Activated CD4-positive, alpha-beta T cell treated with anti-CD3 and anti-CD28 coated beads, Interleukin-2, amount 50 U/mL, for 4 hours (primary cell): ENCODE measurements at regions not wholly inside any gene's neighbourhood (a gene's known extent, or its start where the extent isn't known, plus 50 kb on each side); places are given as distances from the start of the nearest gene placed in this dataset.

Experiments used
- DNase-seq, 2 experiments: peaks; one replicate each; pipeline ENCODE4 v3.0.0-alpha.2; 2020

GRCh38 chr4:11801466-11802446 lies 373.1 kb upstream of the HS3ST1 start:
- no peak for DNase-seq

GRCh38 chr4:11799196-11799595 lies 370.5 kb upstream of the HS3ST1 start:
- DNase-seq, result no peak

GRCh38 chr4:11791797-11792196 lies 363.1 kb upstream of the HS3ST1 start:
- DNase-seq, result no peak

DNA sequence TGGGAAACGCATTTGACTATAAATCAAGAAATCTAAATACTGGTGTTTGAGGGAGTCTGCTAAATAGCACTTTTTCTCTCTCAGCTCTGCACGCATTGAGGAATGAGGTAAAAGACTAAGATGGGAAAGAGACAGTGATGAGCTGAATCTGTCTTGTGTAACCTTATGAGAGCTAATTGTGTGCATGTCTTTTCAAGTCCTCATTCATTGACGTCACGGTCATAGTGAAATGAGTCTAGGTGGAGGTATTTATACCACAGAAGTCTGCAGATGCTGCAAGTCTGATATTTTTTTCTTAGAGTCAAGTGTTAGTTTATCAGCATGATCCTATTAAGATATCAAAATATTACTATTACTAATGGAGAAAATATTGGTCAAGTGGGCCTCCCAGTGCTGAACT lies 361.5 kb upstream of the HS3ST1 start:
- DNase-seq, result no peak

DNA sequence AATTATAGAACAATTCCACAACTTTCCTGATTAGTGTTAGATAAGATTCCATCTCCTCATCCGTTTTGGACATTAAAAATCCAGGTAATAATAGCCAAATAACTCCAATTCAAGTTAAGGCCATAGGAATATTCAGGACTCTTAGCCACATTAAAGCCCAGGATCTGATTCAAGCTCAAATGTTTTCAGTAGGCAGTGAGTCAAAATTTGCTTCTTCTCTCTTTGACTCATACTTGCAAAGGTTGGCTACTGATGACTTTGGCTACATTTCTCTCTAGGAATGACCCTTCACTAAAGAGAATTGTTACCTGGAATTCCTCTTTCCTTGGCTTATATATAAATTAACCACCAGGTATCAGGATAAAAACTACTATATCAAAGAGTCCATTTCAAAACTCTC lies 354.9 kb upstream of the HS3ST1 start:
- DNase-seq, result no peak

DNA sequence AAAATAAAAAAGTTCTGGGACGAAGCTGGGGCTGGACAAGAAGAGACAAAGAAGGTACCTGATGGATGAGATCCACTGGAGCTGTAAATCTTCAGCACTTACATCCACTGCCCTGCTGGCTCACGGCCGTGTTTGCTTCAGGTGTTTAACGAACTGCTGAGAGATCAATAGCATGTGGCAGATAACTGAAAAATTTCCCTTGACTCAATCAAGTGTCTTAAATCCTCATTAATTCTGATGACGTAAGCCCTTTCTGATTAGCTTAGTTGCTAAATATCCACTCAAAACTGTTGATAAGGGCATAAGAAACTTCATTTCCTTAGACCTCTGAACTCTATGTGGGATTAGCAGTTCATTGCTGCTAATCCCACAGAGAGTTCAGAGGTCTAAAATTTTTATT lies 354.2 kb upstream of the HS3ST1 start:
- DNase-seq, result no peak

DNA sequence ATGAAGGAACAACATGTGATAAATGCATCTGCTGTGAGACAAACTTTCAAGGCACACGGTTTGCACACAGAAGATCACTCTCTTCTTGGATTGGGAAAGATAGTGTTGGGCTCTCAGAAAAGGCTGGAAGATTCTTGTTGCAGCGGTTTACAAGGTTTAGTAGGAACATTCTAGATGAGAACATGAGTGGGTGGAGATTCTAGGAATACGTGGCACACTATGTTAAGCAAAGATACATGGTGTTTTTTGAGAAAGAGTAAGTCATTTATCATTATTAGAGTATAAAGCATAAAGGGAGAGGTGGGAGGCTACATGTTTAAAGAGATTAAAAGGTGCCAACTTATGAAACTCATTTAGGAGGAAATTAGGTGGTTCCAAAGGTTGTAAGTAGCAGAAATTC lies 348.8 kb upstream of the HS3ST1 start:
- no peak for DNase-seq

- DNase-seq, result no peak
These were observed 345.7 kb upstream of the HS3ST1 start for GRCh38 chr4:11774346-11774745.

DNA sequence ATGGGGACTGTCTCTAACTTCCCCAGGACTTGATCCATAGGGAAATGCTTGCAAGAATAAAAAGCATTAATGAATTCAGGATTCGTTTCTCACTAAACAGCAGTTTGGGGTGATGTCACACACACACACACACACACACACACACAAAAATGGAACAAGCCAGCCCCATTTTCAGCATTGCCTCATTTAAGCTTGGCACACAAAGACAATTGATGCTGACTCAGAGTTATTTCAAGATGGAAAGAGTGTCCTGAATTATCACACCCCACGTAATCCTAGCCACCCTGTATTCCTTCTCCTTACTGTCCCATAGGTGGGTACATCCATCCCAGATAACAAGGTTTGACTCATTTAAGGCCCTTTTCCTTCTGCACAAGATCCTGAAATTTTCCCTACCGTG lies 345.1 kb upstream of the HS3ST1 start:
- no peak for DNase-seq

GRCh38 chr4:11769434-11769833 lies 340.7 kb upstream of the HS3ST1 start:
- no peak for DNase-seq

GRCh38 chr4:11768251-11768972 lies 339.7 kb upstream of the HS3ST1 start:
- DNase-seq, result no peak

DNA sequence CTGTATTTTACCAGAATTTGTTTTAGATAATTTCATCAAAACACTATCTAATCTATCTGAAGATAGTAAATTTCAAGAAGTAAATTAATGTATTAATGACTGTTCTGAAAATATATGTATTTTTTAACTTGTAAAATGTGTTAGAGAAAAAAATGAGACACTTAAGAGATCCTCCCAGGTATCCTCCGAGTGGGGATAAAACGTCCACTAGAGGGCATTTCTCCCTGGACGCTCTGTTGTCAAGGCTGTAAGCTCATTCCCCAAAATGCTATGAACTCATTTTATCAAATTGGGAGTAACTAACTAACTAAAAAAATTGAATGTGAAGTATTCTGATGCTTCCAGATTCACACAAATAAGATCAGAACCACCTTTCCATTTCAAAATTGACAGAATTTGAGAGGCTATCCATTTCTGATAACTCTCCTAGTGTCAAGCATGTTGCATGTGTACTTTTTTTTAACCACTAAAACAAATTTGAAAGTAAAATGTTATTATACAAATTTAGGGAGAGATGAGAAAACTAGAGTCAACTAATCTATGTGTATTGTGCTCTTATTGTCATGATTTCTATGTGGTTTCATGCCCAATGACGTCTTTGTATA lies 337.3 kb upstream of the HS3ST1 start:
- no peak for DNase-seq

- DNase-seq, result no peak
These were observed 319.6 kb upstream of the HS3ST1 start for GRCh38 chr4:11748164-11748872.

DNA sequence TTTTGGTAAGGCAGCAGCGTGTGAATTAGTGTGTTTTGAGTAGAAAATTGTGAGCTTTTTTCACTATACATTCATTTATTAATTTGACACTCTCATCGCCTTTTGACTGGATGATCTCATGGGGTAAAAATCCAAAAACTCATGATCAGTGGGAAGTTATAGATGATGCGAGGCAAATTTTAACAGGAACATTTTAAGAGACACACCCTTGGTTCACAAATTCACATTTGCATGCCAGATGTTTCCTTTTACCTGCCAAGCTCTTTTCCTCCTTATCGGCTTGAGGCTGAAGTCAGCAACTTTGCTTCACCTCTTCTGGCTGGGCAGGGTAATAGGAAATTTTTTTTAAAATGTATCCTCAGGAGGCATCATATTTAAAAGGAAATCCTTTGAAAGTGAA lies 318.0 kb upstream of the HS3ST1 start:
- DNase-seq, result no peak

DNA sequence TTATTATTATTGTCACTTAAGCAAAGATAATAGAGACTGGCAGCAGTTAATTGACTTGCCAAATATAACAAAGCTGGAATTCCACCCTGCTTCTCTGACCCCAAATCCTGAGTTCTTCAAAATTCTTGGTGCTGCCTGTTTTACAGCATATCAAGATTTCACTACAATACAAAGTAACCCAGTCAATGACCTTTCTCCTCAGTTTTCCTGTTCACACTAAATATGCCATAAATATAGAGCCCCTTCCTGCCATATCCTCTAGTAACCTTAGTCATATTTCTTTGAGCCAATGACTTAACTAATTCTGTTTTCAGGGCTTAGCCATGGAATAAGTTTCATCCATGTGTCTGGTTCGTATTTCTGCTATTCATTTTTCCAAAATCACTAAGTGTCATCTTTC lies 315.3 kb upstream of the HS3ST1 start:
- no peak for DNase-seq

- no peak for DNase-seq
These were observed 314.5 kb upstream of the HS3ST1 start for GRCh38 chr4:11743236-11743635.

DNA sequence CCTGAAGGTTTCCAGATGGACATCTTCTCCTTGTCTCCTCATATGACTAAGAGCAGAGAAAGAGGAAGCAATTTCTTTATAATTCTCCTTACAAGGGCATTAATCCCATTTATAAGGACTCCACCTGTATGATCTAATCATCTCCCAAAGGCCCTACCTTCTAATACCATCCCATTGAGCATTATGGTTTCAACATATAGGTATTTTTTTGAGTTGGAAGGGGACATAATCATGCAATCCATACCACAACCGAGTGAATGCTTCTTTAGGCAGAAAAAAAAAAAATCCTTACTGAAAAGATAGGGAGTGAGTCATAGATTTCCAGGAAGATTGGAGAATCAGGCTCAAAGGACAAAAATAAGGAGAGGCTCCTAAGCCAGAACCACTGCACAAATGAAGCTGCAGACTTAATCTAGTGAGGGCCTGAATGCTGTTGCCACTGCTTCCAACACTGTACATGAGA lies 312.5 kb upstream of the HS3ST1 start:
- DNase-seq, result no peak

GRCh38 chr4:11739992-11740391 lies 311.3 kb upstream of the HS3ST1 start:
- DNase-seq, result no peak

- no peak for DNase-seq
These were observed 308.3 kb upstream of the HS3ST1 start for GRCh38 chr4:11736978-11737377.

- DNase-seq, result no peak
These were observed 307.0 kb upstream of the HS3ST1 start for GRCh38 chr4:11735651-11736050.

DNA sequence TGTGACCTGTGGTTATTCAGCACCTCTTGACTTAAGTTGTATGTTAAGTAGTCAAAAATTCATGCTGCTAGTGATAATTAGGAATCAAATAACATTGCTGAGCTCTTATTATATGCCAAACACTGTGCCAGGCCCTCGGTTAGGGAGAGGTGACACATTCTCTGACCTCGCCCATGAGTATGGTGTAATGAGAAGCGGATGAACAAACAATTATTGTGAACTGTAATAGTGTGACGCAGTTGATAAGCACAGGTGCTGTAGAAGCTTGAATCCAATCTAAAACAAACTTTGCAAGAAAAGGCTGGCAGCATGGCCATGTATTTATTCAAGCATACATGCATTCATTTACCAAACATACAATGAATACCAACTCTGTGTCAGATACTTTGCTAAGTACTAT lies 303.5 kb upstream of the HS3ST1 start:
- no peak for DNase-seq

DNA sequence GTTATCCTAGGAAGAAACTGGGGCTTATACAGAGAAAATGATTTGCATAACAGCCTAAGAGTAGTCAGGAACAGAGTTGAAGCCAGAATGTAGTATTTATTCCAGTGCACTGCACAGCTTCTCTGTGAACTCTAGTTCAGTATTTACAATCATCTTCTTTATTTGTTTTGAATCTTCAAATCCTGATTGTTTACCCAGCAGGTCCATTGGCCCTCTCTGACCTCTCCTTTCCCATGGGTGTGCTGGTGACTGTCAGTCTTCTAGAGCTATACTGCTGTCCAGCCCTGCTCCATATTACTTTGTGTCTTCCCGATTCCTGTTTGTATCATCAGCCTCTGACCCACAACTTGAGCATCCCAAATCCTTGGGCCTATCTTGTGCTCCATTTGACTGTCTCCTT lies 301.9 kb upstream of the HS3ST1 start:
- DNase-seq, result no peak

DNA sequence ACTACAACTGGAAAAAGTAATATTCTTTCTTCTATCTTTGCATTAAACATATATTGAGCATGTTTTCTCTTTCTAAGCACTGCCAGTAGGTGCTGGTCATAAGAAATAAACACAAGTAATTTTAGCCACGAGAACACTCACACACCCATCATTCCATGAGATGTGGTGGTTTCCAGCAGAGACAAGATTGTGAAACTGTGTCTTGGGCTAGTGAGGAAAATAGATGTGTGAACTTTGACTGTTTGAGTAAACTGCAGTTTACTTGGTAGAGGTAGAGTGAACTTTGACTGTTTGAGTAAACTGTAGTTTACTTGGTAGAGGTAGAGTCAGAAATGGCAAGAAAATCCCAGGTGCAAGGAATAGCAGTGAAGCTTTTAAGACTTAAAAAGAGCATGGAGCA lies 300.9 kb upstream of the HS3ST1 start:
- no peak for DNase-seq
